ENCODE measurements at regions not wholly inside any gene's neighbourhood (a gene's known extent, or its start where the extent isn't known, plus 50 kb on each side); places are given as distances from the start of the nearest gene placed in this dataset.

DNA sequence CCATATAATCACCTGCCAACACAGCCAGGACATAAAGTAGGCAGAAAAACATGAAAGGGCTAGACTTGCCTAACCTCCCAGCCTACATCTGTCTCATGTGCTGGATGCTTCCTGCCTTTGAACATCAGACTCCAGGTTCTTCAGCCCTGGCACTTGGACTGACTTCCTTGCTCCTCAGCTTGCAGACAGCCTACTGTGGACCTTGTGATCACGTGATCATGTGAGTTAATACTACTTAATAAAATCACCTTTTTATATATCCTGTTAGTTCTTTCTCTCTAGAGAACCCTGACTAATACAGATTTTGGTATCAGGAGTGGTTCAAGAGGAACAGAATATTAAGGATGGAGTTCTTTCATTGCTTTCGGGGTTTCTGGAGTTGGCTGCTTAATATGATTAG is 2867.6 kb downstream of the PCDH9 start:
- TF ChIP-seq GATA3 (IDR thresholded peaks at IDR 0.05; ENCODE audit: low read depth, low read length): no peak
- no peak for TF ChIP-seq GATA2 (IDR thresholded peaks at IDR 0.05; ENCODE audit: low read depth, low read length)
